DMS153 treated with DMSO at 0.1 percent for 48 hours (cell line): ENCODE measurements at regions not wholly inside any gene's neighbourhood (a gene's known extent, or its start where the extent isn't known, plus 50 kb on each side); places are given as distances from the start of the nearest gene placed in this dataset.
"Not testable (repeated sequence)": the region's sequence is repeated elsewhere in the genome, so short reads cannot be mapped to it uniquely, and the experiment has no call there.

ENCODE experiments used
- DNase-seq: peaks from one replicate; lab custom pipeline; 2025; ENCODE audit not compliant: unreplicated experiment; lab: John Stamatoyannopoulos, UW

DNA sequence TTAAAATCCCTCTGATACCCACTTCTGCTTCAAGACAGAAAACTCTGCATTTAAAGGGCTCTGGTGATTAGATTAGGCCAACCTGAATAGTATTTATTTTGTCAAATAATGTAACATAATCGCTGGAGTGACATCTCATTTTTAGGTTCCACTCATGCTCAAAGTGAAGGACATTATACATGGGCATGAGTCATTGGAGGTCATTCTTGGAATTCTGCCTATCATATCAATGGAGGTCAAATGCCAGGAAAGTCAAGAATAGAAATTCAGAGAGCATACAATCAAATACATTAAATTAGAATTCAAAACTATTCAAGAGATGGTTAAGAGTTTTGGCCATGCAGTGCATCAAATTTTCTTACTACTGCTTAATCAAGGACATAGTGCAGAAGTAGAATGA lies 50.8 kb upstream of the PRSS1 start:
- DNase-seq = no peak

GRCh38 chr7:142697270-142697669 lies 52.0 kb upstream of the PRSS1 start:
- no peak for DNase-seq

GRCh38 chr7:142696456-142697179 lies 52.7 kb upstream of the PRSS1 start:
- no peak for DNase-seq

GRCh38 chr7:142693911-142694310 lies 55.4 kb upstream of the PRSS1 start:
- DNase-seq = no peak

- DNase-seq = no peak
Observed at GRCh38 chr7:142690554-142691182, 58.6 kb upstream of the PRSS1 start.

DNA sequence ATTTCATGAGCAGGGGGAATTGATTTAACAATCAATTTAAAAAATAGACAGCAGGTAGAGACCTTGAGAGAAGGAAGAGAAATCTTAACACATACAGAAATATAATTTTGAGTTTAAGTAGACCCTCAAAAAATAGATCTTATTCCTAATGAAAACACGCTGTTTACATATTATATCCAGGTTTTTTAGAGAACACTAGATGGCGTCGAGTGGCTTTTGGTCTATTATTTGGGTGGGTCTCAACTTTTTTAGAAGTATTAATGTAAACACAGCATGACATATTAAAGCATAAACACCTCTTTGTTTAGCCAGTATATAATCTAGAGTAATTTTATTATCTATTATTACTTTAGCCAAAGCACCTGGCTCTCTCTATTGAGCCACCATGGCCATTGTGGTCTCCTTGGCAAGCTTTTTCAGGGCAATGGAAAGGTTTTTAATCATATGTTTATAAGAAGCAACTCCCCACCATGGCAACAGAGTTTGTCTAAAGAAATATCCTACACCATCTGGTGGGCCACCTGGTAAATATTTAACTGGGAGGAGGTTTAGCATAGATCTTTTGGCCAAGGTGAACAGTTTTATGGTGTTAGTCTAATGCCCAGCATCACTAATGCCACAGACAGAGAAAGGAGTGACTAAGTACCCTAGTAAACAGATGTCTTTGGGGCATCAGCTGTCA lies 59.7 kb upstream of the PRSS1 start:
- no peak for DNase-seq

- DNase-seq = no peak
Observed at GRCh38 chr7:142685877-142686508, 63.3 kb upstream of the PRSS1 start.

DNA sequence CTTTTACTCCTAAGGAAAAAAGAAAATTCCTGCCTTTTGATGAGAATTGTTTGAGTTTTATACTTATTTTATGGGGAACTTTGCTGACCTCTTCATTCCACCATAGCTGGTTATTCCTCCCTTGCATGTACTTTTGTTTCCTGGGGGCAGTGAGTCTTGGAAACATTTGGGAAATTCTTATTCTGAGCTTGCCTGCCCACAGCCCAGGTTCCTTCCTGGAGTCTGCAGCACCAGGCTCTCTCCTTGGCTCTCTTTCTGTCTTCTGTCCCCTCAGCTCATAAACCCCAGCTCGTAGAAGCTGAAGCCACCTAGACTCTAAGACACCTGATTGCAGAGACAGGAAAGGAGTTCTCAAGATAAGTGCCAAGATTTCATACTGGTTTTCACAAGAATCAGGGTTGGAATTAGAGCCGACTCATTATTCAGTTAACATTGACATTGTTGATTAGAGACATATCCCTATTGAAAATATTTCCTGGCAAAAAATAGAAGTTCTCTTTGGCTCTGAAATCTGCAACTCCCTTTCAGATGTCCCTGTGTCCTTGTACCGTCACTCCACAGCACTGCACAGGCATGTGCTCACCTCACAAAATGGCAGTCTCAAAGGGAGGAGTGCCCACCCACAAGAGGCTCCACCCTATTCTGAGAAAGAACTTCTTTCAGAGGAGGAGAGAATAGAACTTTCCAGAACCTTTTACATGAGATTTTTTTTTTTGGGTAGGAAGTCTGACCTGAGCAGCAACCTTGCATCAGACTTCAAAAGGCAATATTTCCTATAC lies 67.8 kb upstream of the PRSS1 start:
- DNase-seq = no peak

DNA sequence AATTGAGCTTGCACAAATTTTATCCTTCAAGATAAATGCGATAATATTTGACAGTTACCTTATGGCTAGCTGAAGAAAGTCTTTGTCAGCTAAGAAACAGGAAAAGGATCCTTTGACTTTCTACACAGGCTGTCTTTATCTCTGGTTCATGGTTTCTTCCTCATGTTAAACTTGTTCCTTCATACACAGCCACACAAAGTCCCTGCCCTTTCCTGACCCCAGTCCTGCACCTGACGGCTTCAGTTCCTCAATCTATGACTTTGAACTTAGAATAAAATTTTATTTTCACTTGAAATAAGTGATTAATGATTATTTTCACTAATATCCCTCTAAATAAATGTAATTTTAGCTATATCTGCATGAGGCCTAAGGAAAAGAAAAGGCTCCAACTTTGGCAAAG lies 77.8 kb upstream of the PRSS1 start:
- DNase-seq = no peak

- DNase-seq = no peak
Observed at GRCh38 chr7:142670511-142670910, 78.8 kb upstream of the PRSS1 start.

DNA sequence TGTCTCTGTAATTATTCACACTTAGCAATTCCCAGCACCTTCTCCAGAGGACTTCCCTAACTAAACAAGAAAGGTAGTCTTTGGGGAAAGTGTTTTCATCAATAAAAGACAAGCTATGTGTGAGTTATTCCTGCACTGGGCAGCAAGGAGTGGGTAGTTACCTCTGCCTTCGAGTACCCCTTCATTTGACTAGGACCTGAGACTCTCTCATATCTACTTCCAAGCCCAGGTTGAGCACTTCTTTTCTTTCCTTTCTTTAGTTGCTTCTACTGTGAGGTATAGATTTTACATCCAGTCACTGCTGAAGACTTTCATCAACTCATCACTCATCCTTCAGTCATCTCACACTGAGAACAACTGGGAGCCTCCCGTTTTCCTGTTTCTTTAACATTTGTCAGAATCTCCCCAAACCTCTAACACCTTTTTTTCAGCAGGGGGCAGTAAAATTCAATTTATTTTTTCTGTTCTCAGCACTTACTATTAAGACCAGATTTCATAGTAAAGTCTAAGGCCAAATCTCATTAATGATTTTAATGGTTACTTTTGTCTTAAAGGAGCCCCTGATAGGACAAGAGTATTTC lies 80.1 kb upstream of the PRSS1 start:
- no peak for DNase-seq

GRCh38 chr7:142668495-142668894 lies 80.8 kb upstream of the PRSS1 start:
- DNase-seq = no peak

DNA sequence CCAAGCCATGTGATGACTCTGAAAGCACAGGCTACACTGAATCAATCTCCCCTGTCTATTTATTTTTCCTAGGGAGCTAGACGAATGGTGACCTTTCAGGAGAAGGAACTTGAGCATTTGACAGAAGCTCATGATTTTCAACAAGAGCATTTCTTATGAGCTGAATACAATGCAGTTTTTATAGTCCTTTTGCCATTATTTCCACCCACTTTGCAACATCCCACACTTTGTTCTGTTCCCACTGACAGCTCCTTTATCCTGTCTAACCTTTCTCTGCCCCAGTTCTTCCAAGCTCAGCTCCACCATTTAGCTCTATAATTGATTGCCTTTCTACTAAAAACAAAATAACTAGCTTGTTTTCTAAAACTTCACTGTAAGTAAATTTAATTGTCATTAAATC lies 91.9 kb upstream of the PRSS1 start:
- DNase-seq = no peak

GRCh38 chr7:142654398-142654797 lies 94.9 kb upstream of the PRSS1 start:
- DNase-seq = no peak

DNA sequence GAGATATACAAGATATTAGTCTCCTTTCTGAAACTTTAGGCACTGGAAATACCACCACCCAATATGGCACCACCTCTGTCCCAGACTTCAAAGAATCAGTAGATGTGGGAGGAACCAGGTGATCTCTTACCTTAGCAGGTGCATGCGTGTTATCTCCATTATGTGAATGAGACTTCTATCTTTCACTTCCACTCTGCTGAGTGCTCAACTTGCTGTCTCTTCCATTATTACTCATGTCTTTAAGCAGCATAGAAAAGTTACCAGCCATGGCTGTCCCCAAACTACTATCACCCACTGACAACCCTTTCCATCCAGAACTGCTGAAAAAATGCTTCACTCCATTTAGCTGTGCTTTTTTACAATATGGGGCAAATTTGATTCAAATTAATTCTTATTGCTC lies 101.5 kb upstream of the PRSS1 start:
- DNase-seq = no peak

DNA sequence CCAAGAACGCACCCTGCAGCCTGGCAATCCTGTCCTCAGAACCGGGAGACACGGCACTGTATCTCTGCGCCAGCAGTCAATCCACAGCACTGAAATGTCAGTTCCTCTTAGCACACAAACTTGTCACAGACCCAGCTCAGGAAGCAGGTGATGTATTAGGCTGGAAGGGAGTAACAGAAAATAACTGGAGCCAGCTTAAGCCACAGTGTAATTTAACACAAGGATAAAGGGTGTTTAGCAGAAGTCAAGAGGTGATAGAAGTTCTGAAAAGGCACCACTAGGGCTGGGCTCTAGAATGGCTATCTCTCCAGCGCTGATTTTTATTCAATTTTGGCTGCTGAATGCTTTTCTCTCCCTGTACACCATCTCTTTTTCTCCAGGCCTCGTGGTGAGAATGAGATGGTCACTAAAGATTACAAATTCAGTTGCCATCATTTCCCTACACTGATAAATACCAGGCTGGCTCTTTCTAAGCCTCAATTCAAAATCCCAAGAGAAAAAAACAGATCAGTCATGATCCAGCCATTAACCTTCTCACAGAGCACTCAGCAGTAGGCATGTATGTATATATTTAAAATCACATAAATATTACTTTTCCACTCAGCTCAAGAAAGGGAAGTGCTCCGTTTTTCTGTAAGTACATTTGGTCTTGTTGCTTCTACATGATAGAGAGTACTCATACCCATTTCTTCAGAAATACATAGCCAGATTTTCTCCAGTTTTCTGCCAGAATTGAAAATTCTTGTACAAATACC lies 102.7 kb upstream of the PRSS1 start:
- DNase-seq = no peak

DNA sequence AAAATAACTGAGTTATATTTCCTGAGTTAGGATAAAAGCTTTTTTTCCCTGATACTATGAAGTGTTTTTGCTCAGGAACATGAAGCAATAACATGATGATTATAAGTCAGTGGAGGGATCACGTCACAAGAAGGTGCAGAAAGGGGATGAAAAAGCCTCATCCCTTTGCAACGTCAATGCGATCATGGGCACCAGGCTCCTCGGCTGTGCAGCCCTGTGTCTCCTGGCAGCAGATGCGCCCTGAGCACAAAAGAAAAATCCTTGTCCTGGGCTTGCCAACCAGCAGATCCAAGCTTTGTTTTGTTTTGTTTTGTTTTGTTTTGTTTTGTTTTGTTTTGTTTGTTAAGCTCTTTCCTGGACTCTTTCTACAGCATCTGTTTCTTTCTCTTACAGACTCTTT lies 103.5 kb upstream of the PRSS1 start:
- no peak for DNase-seq

DNA sequence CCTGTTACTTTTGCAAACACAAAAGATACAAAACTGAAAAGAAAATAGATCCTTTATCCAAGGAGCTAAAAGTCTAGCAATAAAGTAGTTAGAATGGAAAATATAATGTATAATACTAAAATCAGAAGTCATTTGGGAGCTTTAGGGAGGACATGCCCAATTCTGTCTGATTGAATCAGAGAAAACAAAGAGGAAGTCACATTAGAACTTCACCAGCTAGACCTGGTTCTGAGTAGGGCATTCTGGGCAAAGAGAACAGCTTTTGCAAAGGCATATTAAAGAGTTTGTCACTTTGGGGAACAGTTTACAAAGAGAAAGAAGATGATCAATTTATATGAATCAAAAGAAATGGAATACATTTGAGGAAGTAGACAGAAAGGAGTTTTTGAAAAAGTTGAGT lies 107.0 kb upstream of the PRSS1 start:
- no peak for DNase-seq

DNA sequence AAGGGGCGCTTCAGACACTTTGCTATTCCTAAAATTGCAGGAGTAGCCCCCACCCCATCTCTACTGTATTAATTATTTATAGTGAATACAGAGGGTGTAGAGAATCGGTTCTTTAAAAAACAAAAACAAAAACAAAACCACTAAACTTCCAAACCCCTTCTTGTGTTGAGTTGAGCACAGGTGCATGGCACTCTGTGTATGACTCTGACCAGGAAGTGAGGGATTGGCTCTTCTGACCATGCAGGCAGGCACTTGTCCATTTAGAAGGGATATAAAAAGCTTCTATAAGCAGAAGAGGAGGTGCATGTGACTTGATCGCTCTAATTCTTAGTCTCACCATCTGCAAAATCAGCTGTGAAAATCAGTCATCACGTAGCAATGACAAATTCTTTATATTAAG lies 108.0 kb upstream of the PRSS1 start:
- not testable (repeated sequence) for DNase-seq

DNA sequence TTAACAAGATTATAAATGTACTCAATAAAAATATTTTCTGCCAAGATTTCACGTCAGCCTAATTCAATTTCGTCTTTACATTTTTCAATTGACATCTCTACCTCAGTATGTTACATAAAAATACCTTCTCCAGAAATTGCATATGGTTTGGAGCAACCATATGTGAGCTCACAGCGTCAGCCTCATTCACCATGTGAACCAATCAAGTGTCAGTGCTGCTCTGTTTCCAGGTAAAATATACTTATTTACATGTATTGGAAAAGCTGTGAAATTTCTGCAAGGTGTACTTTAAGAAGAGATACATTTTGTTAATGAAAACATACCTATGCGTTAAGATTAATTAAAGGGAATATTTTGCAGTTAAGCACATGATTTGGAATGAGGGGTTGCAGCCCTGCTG lies 110.7 kb upstream of the PRSS1 start:
- DNase-seq = no peak
